CD8-positive, alpha-beta memory T cell (primary cell): ENCODE measurements at regions not wholly inside any gene's neighbourhood (a gene's known extent, or its start where the extent isn't known, plus 50 kb on each side); places are given as distances from the start of the nearest gene placed in this dataset.

Source experiments
- CTCF ChIA-PET: fragments of 350-600 bp; sonication (Branson Sonifier 250); formaldehyde crosslinking; loops from one replicate; lab custom pipeline; 2021; ENCODE audit warnings: antibody characterized with exemption; lab: Charles Lee
- POLR2A ChIA-PET: fragments of 350-600 bp; sonication (Branson Sonifier 250); formaldehyde crosslinking; loops from one replicate; lab custom pipeline; 2021; ENCODE audit warnings: antibody characterized with exemption; lab: Charles Lee
- DNase-seq, 5 donors: peaks; one replicate each; pipeline versions ENCODE4 v3.0.0 to v3.0.0-alpha.2; 2020 to 2022; ENCODE audit warnings: mixed read lengths in 1 of 5
- H3K27ac ChIP-seq: one replicate; pipeline ENCODE4 v1.7.0; 2013; ENCODE audit warnings: low read depth, mild to moderate bottlenecking, low read length, moderate library complexity
- H3K27me3 ChIP-seq: 2 replicates; pipeline ENCODE4 v1.7.0; 2013; ENCODE audit warnings: low read length, mild to moderate bottlenecking; ENCODE audit not compliant: insufficient read depth, poor library complexity, severe bottlenecking
- H3K36me3 ChIP-seq: 2 replicates; pipeline ENCODE4 v1.7.0; 2013; ENCODE audit warnings: mild to moderate bottlenecking, low read length, moderate library complexity; ENCODE audit not compliant: insufficient read depth
- H3K4me1 ChIP-seq: 2 replicates; pipeline ENCODE4 v1.7.0; 2013; ENCODE audit warnings: mild to moderate bottlenecking, low read length, moderate library complexity; ENCODE audit not compliant: insufficient read depth
- H3K4me3 ChIP-seq: 2 replicates; pipeline ENCODE4 v1.7.0; 2013; ENCODE audit warnings: mild to moderate bottlenecking, low read length
- H3K9me3 ChIP-seq: 2 replicates; pipeline ENCODE4 v1.7.0; 2013; ENCODE audit warnings: mild to moderate bottlenecking, low read length
- H3K27ac Mint-ChIP-seq, 8 donors: one replicate each; pipeline ENCODE4 v1.8.0; 2020 to 2021; ENCODE audit warnings: mixed read lengths in 8 of 8, mild to moderate bottlenecking in 6 of 8, inconsistent platforms in 3 of 8, moderate library complexity in 3 of 8
- H3K27me3 Mint-ChIP-seq, 2 donors: one replicate each; pipeline ENCODE4 v1.8.0; 2020 to 2021; ENCODE audit warnings: mixed read lengths in 2 of 2, mild to moderate bottlenecking in 1 of 2, moderate library complexity in 1 of 2
- H3K36me3 Mint-ChIP-seq, 3 donors: one replicate each; pipeline ENCODE4 v1.8.0; 2020 to 2021; ENCODE audit warnings: mixed read lengths in 3 of 3, inconsistent platforms in 1 of 3, mild to moderate bottlenecking in 1 of 3
- H3K4me1 Mint-ChIP-seq, 3 donors: one replicate each; pipeline ENCODE4 v1.8.0; 2020 to 2021; ENCODE audit warnings: mixed read lengths in 3 of 3, inconsistent platforms in 1 of 3, mild to moderate bottlenecking in 1 of 3
- H3K4me3 Mint-ChIP-seq, 7 donors: one replicate each; pipeline ENCODE4 v1.8.0; 2020 to 2021; ENCODE audit warnings: mixed read lengths in 7 of 7, mild to moderate bottlenecking in 6 of 7, moderate library complexity in 4 of 7, inconsistent platforms in 2 of 7
- H3K9me3 Mint-ChIP-seq, 5 donors: one replicate each; pipeline ENCODE4 v1.8.0; 2020 to 2022; ENCODE audit warnings: mixed read lengths in 5 of 5, mild to moderate bottlenecking in 3 of 5, moderate library complexity in 2 of 5, inconsistent platforms in 1 of 5

- CTCF ChIA-PET: no interaction called here
- DNase-seq: no peak
- POLR2A ChIA-PET: no interaction called here
- Histone ChIP-seq H3K27ac (no peak overlapping the region), H3K4me1 (no peaks in the 10 kb centered on the region), H3K9me3 (no peaks in the 10 kb centered on the region), H3K27me3 (no peaks in the 10 kb centered on the region), H3K4me3 (no peak overlapping the region), H3K36me3 (no peaks in the 10 kb centered on the region)
- no peak overlapping the region for H3K4me3 Mint-ChIP-seq
- H3K27me3 Mint-ChIP-seq: peaks cover 18 to 43% of the 10 kb centered on the region in 2 donors
- H3K9me3 Mint-ChIP-seq: peaks cover 0 to 13% (median 8%) of the 10 kb centered on the region in 5 donors
- H3K27ac Mint-ChIP-seq: no peak overlapping the region
- H3K4me1 Mint-ChIP-seq: no peaks in the 10 kb centered on the region
- H3K36me3 Mint-ChIP-seq: no peaks in the 10 kb centered on the region
These were observed 193.0 kb upstream of the ZC3H12A start for GRCh38 chr1:37281354-37281753.

DNA sequence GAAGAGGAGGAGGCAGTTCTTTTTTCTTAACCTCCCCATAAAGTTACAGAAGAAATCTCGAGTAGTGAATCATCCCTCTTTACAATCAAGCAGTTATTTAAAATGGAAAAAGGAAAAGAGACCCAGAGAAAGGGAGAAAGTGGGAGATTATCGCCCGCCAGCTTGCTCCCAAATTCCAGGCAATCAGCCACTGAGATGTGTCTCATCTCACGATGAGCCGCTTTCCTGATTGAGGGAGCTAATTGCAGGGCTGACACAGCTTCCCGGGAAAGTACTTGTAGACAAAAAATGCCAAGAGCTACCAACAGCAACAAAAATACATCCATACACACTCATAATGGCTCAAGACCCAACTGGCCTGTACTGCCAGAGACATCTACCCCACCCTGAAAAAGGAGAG, 191.6 kb upstream of the ZC3H12A start:
- H3K4me1 ChIP-seq: no peaks in the 10 kb centered on the region
- ChIA-PET CTCF (no interaction called here), POLR2A (no interaction called here)
- H3K9me3 Mint-ChIP-seq: peaks cover 0 to 13% (median 8%) of the 10 kb centered on the region in 5 donors
- no peaks in the 10 kb centered on the region for H3K27me3 ChIP-seq
- H3K27me3 Mint-ChIP-seq: peaks cover 12 to 43% of the 10 kb centered on the region in 2 donors
- no peak overlapping the region for H3K27ac Mint-ChIP-seq
- H3K27ac ChIP-seq: no peak overlapping the region
- H3K4me3 Mint-ChIP-seq: no peak overlapping the region
- no peak overlapping the region for H3K4me3 ChIP-seq
- no peaks in the 10 kb centered on the region for H3K4me1 Mint-ChIP-seq
- H3K36me3 ChIP-seq: no peaks in the 10 kb centered on the region
- H3K9me3 ChIP-seq: no peaks in the 10 kb centered on the region
- H3K36me3 Mint-ChIP-seq: no peaks in the 10 kb centered on the region
- DNase-seq: no peak

GRCh38 chr1:37284053-37284452, 190.3 kb upstream of the ZC3H12A start:
- Mint-ChIP-seq H3K4me1 (no peaks in the 10 kb centered on the region), H3K27me3 (peaks cover 12 to 36% of the 10 kb centered on the region in 2 donors), H3K27ac (no peak overlapping the region), H3K9me3 (peaks cover 0 to 13% (median 8%) of the 10 kb centered on the region in 5 donors), H3K4me3 (no peak overlapping the region), H3K36me3 (no peaks in the 10 kb centered on the region)
- H3K9me3 ChIP-seq: no peaks in the 10 kb centered on the region
- CTCF ChIA-PET: no interaction called here
- no peaks in the 10 kb centered on the region for H3K36me3 ChIP-seq
- no peaks in the 10 kb centered on the region for H3K4me1 ChIP-seq
- no peak overlapping the region for H3K4me3 ChIP-seq
- no peak overlapping the region for H3K27ac ChIP-seq
- DNase-seq: no peak
- H3K27me3 ChIP-seq: no peaks in the 10 kb centered on the region
- POLR2A ChIA-PET: no interaction called here

DNA sequence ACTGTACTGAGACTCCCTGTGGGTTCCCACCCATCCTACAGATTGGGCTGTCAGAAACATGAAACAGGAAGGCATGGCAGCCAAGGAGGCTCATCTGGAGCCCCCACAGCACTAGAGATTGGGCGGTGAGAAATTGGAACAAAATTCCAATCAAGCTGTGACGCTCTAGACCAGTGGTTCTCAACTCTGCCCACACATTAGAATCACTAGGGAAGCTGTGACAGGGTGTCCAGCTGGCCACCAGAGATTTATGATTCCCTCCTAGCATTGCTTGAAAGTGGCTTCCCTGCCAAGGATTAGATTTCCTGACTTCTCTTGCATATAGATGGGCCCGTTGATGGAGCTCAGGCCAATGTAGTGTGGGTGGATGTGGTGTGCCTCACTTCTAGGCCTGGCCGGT, 187.5 kb upstream of the ZC3H12A start:
- H3K4me3 Mint-ChIP-seq: no peak overlapping the region

GRCh38 chr1:37288900-37289299, 185.5 kb upstream of the ZC3H12A start:
- ChIA-PET POLR2A (no interaction called here), CTCF (no interaction called here)
- Histone ChIP-seq H3K9me3 (no peaks in the 10 kb centered on the region), H3K4me3 (no peak overlapping the region), H3K27ac (no peak overlapping the region), H3K36me3 (no peaks in the 10 kb centered on the region), H3K27me3 (no peaks in the 10 kb centered on the region), H3K4me1 (no peaks in the 10 kb centered on the region)
- Mint-ChIP-seq H3K27ac (no peak overlapping the region), H3K36me3 (no peaks in the 10 kb centered on the region), H3K9me3 (no peaks in the 10 kb centered on the region), H3K4me3 (no peak overlapping the region), H3K4me1 (no peaks in the 10 kb centered on the region), H3K27me3 (peaks cover 4 to 16% of the 10 kb centered on the region in 2 donors)
- no peak for DNase-seq

More for the DNA sequence above, 187.5 kb upstream of the ZC3H12A start:
- Histone ChIP-seq H3K4me3 (no peak overlapping the region), H3K36me3 (no peaks in the 10 kb centered on the region), H3K27ac (no peak overlapping the region), H3K4me1 (no peaks in the 10 kb centered on the region), H3K27me3 (no peaks in the 10 kb centered on the region), H3K9me3 (no peaks in the 10 kb centered on the region)
- no peak for DNase-seq
- POLR2A ChIA-PET: no interaction called here
- CTCF ChIA-PET: no interaction called here
- no peak overlapping the region for H3K27ac Mint-ChIP-seq
- no peaks in the 10 kb centered on the region for H3K4me1 Mint-ChIP-seq
- H3K9me3 Mint-ChIP-seq: no peaks in the 10 kb centered on the region
- no peaks in the 10 kb centered on the region for H3K36me3 Mint-ChIP-seq
- H3K27me3 Mint-ChIP-seq: peaks cover 6 to 20% of the 10 kb centered on the region in 2 donors

- Mint-ChIP-seq H3K27ac (no peak overlapping the region), H3K27me3 (peaks cover 6 to 22% of the 10 kb centered on the region in 2 donors), H3K36me3 (no peaks in the 10 kb centered on the region), H3K9me3 (no peaks in the 10 kb centered on the region), H3K4me1 (no peaks in the 10 kb centered on the region), H3K4me3 (no peak overlapping the region)
- H3K36me3 ChIP-seq: no peaks in the 10 kb centered on the region
- no peaks in the 10 kb centered on the region for H3K4me1 ChIP-seq
- H3K9me3 ChIP-seq: no peaks in the 10 kb centered on the region
- CTCF ChIA-PET: no interaction called here
- H3K27ac ChIP-seq: no peak overlapping the region
- no peak overlapping the region for H3K4me3 ChIP-seq
- POLR2A ChIA-PET: no interaction called here
- peaks cover 5% of the 10 kb centered on the region for H3K27me3 ChIP-seq
- no peak for DNase-seq
These were observed 183.7 kb upstream of the ZC3H12A start for GRCh38 chr1:37290718-37291117.

DNA sequence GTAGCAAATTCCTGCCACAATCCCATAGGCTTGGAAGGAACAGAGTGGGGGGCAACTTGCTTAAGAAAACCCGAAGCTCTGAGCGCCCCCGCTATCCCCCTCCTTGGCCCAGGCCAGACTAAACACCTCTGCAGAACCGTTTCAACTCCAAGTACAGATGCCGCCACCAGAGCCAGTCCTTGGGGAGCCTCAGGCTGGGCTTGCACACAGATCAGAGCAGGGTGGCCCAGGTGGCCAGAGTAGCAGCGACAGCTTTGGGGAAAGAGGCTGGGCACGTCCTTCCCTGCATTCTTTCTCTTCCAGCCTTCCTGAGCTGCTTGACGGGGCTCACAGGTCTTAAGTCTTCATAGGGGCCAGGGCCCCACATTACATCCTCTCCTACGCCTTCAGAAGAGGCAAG, 181.6 kb upstream of the ZC3H12A start:
- Mint-ChIP-seq H3K27me3 (peaks cover 6 to 39% of the 10 kb centered on the region in 2 donors), H3K4me3 (no peak overlapping the region), H3K27ac (peak overlapping the region in 1 of 8 donors; percentile 5), H3K9me3 (no peaks in the 10 kb centered on the region), H3K4me1 (no peaks in the 10 kb centered on the region), H3K36me3 (no peaks in the 10 kb centered on the region)
- CTCF ChIA-PET: no interaction called here
- Histone ChIP-seq H3K36me3 (no peaks in the 10 kb centered on the region), H3K9me3 (no peaks in the 10 kb centered on the region), H3K4me1 (no peaks in the 10 kb centered on the region), H3K4me3 (no peak overlapping the region), H3K27ac (no peak overlapping the region), H3K27me3 (peaks cover 6% of the 10 kb centered on the region)
- POLR2A ChIA-PET: no interaction called here
- DNase-seq: no peak

DNA sequence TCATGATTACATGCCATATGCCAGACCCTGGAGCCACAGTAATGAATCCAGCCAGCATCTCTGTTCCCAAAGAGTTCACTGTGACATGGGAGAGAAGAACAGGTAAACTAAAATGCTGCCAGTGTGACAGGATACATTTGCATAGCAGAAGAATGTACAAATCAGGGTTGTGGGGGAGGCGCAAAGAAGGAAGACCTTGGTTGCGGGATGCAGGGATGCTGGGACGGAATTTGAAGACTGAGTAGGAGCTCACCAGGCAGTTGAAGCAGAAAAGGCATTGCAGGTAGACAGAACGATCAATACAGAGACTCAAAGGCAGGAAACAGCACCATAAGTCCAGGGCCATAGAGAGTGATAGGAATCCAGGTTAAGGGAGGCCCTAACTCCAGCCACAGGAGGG, 180.3 kb upstream of the ZC3H12A start:
- Histone ChIP-seq H3K4me3 (no peak overlapping the region), H3K36me3 (no peaks in the 10 kb centered on the region), H3K9me3 (no peaks in the 10 kb centered on the region), H3K27me3 (peaks cover 6% of the 10 kb centered on the region), H3K27ac (no peak overlapping the region), H3K4me1 (no peaks in the 10 kb centered on the region)
- no peak for DNase-seq
- Mint-ChIP-seq H3K36me3 (no peaks in the 10 kb centered on the region), H3K9me3 (peaks cover 0 to 1% (median 0%) of the 10 kb centered on the region in 5 donors), H3K4me1 (no peaks in the 10 kb centered on the region), H3K27ac (no peak overlapping the region), H3K4me3 (no peak overlapping the region), H3K27me3 (peaks cover 9 to 46% of the 10 kb centered on the region in 2 donors)
- CTCF ChIA-PET: no interaction called here
- POLR2A ChIA-PET: no interaction called here

DNA sequence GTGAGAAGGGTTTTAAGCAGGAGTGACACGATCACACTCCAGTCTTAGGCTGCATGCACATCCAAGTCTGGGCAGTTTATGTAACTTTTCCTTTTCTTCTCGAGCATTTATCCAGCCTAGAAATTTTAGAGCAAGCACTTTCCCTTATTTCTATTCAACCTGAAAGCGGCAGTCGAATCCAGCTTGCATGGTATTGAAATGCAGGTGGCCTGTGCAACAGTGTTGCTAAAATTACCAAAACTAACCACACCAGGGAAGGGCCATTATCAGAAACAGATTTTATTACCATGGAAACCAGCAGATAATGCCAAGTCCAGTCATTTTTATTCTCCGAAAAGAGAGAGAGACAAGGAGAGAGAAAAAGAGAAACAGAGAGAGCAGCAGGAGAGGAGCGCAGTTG, 179.9 kb upstream of the ZC3H12A start:
- ChIA-PET CTCF (no interaction called here), POLR2A (no interaction called here)
- H3K9me3 Mint-ChIP-seq: peaks cover 0 to 1% (median 0%) of the 10 kb centered on the region in 5 donors
- peaks cover 9 to 49% of the 10 kb centered on the region in 2 donors for H3K27me3 Mint-ChIP-seq
- H3K27ac Mint-ChIP-seq: no peak overlapping the region
- no peak for DNase-seq
- H3K27me3 ChIP-seq: peaks cover 6% of the 10 kb centered on the region
- no peaks in the 10 kb centered on the region for H3K4me1 Mint-ChIP-seq
- H3K4me3 Mint-ChIP-seq: no peak overlapping the region
- no peak overlapping the region for H3K4me3 ChIP-seq
- H3K36me3 Mint-ChIP-seq: no peaks in the 10 kb centered on the region
- H3K36me3 ChIP-seq: no peaks in the 10 kb centered on the region
- no peak overlapping the region for H3K27ac ChIP-seq
- no peaks in the 10 kb centered on the region for H3K9me3 ChIP-seq
- H3K4me1 ChIP-seq: no peaks in the 10 kb centered on the region
